HL-60 (cell line): ENCODE measurements at regions not wholly inside any gene's neighbourhood (a gene's known extent, or its start where the extent isn't known, plus 50 kb on each side); places are given as distances from the start of the nearest gene placed in this dataset.

ENCODE experiments used
- GABPA ChIP-seq: IDR thresholded peaks from 2 replicates; pipeline ENCODE4 v1.6.1; 2012; ENCODE audit warnings: low read depth
- POLR2AphosphoS5 ChIP-seq: IDR thresholded peaks from 2 replicates; pipeline ENCODE4 v1.6.1; 2012; ENCODE audit warnings: low read depth
- TF ChIP-seq, protein P1 (sequence below): IDR thresholded peaks from one replicate; pipeline ENCODE4 v1.5.1; 2011; ENCODE audit warnings: low read length, control low read depth, inconsistent platforms; ENCODE audit not compliant: insufficient read depth

DNA sequence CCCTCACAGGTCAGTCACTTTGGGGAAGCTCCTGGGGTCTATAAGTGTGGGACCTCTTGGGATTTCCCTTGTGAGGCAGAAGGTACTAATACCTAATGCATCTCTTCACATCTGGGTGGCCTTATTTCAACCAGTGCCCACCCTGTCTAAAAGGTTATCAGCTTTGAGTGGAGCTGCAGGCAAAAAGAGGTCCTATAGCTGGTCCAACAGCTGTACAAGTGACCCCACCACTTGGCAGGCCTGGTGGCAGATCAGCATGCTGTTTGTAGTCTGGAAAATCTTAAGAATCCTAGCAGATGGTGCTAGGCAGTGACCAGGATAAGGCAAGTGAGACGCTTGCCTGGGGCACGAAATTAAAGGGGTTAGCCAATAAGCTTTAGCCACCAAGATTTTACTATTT, 51.6 kb upstream of the GTSF1L start:
- TF ChIP-seq, protein P1, sequence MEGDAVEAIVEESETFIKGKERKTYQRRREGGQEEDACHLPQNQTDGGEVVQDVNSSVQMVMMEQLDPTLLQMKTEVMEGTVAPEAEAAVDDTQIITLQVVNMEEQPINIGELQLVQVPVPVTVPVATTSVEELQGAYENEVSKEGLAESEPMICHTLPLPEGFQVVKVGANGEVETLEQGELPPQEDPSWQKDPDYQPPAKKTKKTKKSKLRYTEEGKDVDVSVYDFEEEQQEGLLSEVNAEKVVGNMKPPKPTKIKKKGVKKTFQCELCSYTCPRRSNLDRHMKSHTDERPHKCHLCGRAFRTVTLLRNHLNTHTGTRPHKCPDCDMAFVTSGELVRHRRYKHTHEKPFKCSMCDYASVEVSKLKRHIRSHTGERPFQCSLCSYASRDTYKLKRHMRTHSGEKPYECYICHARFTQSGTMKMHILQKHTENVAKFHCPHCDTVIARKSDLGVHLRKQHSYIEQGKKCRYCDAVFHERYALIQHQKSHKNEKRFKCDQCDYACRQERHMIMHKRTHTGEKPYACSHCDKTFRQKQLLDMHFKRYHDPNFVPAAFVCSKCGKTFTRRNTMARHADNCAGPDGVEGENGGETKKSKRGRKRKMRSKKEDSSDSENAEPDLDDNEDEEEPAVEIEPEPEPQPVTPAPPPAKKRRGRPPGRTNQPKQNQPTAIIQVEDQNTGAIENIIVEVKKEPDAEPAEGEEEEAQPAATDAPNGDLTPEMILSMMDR = no peak
- TF ChIP-seq POLR2AphosphoS5 (no peak), GABPA (no peak)
